ENCODE measurements at regions not wholly inside any gene's neighbourhood (a gene's known extent, or its start where the extent isn't known, plus 50 kb on each side); places are given as distances from the start of the nearest gene placed in this dataset.

DNA sequence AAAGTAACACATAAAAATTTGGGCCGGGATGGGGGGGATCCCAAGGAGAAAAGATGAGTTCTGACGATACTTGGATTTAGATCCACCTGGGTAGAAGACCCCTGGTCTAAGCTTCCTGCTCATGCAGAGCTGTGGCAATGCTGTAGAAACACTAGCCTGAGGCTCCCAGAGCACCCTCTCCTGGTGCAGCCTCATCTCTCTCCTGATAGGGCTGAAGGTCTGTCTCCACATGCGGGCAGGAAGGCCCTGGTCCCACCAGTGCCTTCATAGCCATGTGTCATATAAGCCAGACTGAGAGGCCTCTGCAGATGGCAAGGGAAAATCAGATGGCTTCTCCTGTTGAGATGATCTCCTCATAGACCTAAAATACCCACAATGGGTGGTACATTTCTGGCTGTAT, 518.0 kb upstream of the ZFHX3 start:
- TF ChIP-seq, protein P1, sequence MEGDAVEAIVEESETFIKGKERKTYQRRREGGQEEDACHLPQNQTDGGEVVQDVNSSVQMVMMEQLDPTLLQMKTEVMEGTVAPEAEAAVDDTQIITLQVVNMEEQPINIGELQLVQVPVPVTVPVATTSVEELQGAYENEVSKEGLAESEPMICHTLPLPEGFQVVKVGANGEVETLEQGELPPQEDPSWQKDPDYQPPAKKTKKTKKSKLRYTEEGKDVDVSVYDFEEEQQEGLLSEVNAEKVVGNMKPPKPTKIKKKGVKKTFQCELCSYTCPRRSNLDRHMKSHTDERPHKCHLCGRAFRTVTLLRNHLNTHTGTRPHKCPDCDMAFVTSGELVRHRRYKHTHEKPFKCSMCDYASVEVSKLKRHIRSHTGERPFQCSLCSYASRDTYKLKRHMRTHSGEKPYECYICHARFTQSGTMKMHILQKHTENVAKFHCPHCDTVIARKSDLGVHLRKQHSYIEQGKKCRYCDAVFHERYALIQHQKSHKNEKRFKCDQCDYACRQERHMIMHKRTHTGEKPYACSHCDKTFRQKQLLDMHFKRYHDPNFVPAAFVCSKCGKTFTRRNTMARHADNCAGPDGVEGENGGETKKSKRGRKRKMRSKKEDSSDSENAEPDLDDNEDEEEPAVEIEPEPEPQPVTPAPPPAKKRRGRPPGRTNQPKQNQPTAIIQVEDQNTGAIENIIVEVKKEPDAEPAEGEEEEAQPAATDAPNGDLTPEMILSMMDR (IDR thresholded peaks at IDR 0.05), result no peak
- no peak for TF ChIP-seq POLR2AphosphoS5 (IDR thresholded peaks at IDR 0.05)
- TF ChIP-seq POLR2A (IDR thresholded peaks at IDR 0.05), result no peak
- no peak for TF ChIP-seq EP300 (IDR thresholded peaks at IDR 0.05)

Measured in upper lobe of left lung (tissue), 4 donors.